Vagina (tissue), 2 donors: ENCODE measurements at regions not wholly inside any gene's neighbourhood (a gene's known extent, or its start where the extent isn't known, plus 50 kb on each side); places are given as distances from the start of the nearest gene placed in this dataset.

Experiments used
- DNase-seq, 2 donors: peaks; one replicate each; pipeline ENCODE4 v3.0.0-alpha.2; 2017; ENCODE audit errors: extremely low spot score in 2 of 2
- H3K27ac ChIP-seq: fragments of 200-600 bp; sonication (generic); one replicate; pipeline ENCODE4 v1.5.1; 2019
- H3K27me3 ChIP-seq: fragments of 200-600 bp; sonication (generic); one replicate; pipeline ENCODE4 v1.5.1; 2019
- H3K36me3 ChIP-seq, 2 donors: fragments of 200-600 bp; sonication (generic); one replicate each; pipeline ENCODE4 v1.5.1; 2017 to 2019
- H3K4me1 ChIP-seq: fragments of 200-600 bp; sonication (generic); one replicate; pipeline ENCODE4 v1.5.1; 2019
- H3K4me3 ChIP-seq, 2 donors: fragments of 200-600 bp; sonication (generic); 1 replicate in 1 of 2; 2 replicates in 1 of 2; pipeline ENCODE4 v1.5.1; 2016 to 2019
- H3K9me3 ChIP-seq: fragments of 200-600 bp; sonication (generic); one replicate; pipeline ENCODE4 v1.5.1; 2019
- POLR2A ChIP-seq, 2 donors: fragments of 450-650 bp; IDR thresholded peaks; one replicate each; pipeline ENCODE4 v1.6.1; 2017; ENCODE audit warnings: antibody characterized with exemption in 2 of 2, mild to moderate bottlenecking in 2 of 2, moderate library complexity in 2 of 2
- POLR2AphosphoS5 ChIP-seq, 2 donors: sonication (generic); formaldehyde crosslinking; IDR thresholded peaks; one replicate each; pipeline ENCODE4 v1.9.0; 2017; ENCODE audit warnings: antibody characterized with exemption in 2 of 2, mild to moderate bottlenecking in 2 of 2, low read depth in 1 of 2; ENCODE audit not compliant: insufficient read depth in 1 of 2
- intact Hi-C: fragments of 100-400 bp; cut with DNase I; formaldehyde crosslinking; loops from one replicate; pipeline ENCODE4 v1.15.1; 2023
- TF ChIP-seq, protein P1 (sequence below), 3 experiments: fragments of 450-650 bp in 2 of 3; fragments of 200-600 bp in 1 of 3; sonication (generic) in 1 of 3; IDR thresholded peaks; one replicate each; pipeline ENCODE4 v1.5.1; 2017 to 2019; ENCODE audit warnings: antibody characterized with exemption in 3 of 3, mild to moderate bottlenecking in 2 of 3, moderate library complexity in 2 of 3

DNA sequence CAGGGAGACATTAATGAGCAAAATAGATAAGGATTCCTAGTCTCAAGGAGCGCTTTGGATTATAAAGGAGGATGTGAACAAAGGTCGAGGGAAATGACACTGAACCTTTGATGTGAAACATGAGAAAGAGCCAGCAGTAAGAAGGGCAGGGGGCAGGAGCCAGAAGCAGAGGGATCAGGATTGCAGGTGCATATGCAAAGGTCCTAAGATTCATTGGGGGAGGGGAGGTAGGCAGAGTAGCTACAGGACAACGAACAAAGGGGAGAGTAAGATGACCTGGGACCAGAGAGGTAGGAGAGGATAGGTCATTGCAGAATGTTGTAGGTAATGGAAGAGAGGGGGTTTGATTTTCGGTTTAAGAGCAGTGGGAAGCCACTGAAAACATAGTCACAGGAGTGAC, 129.2 kb upstream of the TRPM3 start:
- no peaks in the 10 kb centered on the region for H3K9me3 ChIP-seq
- no peaks in the 10 kb centered on the region for H3K27me3 ChIP-seq
- TF ChIP-seq POLR2A (IDR thresholded peaks at IDR 0.05) (no peak), POLR2AphosphoS5 (IDR thresholded peaks at IDR 0.05; ENCODE audit: insufficient read depth in 1 of 2, low read depth in 1 of 2) (no peak)
- TF ChIP-seq, protein P1, sequence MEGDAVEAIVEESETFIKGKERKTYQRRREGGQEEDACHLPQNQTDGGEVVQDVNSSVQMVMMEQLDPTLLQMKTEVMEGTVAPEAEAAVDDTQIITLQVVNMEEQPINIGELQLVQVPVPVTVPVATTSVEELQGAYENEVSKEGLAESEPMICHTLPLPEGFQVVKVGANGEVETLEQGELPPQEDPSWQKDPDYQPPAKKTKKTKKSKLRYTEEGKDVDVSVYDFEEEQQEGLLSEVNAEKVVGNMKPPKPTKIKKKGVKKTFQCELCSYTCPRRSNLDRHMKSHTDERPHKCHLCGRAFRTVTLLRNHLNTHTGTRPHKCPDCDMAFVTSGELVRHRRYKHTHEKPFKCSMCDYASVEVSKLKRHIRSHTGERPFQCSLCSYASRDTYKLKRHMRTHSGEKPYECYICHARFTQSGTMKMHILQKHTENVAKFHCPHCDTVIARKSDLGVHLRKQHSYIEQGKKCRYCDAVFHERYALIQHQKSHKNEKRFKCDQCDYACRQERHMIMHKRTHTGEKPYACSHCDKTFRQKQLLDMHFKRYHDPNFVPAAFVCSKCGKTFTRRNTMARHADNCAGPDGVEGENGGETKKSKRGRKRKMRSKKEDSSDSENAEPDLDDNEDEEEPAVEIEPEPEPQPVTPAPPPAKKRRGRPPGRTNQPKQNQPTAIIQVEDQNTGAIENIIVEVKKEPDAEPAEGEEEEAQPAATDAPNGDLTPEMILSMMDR (IDR thresholded peaks at IDR 0.05) = no peak
- DNase-seq = no peak
- H3K27ac ChIP-seq = no peak overlapping the region
- intact Hi-C loops = no loop called here
- no peaks in the 10 kb centered on the region for H3K4me1 ChIP-seq
- H3K36me3 ChIP-seq = no peaks in the 10 kb centered on the region
- no peak overlapping the region for H3K4me3 ChIP-seq

DNA sequence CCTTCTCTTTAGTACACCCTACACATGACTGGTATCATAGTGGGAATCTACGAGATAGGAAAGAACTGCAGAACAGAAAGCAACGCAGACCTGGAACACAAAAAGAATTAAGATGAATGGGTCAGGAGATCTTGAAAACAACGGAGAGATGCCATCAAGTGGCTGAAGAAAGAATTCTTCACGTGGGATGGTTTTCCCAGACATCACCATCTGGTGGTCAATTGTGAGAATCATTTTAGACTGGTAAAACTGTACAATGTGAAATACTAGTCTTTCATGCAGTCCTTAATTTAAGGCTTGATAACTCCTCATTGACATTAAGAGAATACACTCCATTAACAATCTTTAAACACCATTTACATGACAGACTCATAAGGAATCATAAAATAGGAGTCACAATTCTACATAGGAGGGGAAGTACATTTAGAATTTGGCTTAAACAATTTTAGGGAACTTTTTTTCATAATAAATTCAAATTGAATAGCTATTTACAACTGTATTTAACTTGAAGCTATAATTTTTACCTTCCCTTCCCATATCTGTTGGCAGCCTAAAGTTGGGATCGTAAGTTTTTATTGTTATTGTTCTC, 128.4 kb upstream of the TRPM3 start:
- Histone ChIP-seq H3K9me3 (no peaks in the 10 kb centered on the region), H3K36me3 (no peaks in the 10 kb centered on the region), H3K27ac (no peak overlapping the region), H3K4me1 (no peaks in the 10 kb centered on the region), H3K27me3 (no peaks in the 10 kb centered on the region), H3K4me3 (no peak overlapping the region)
- intact Hi-C loops = no loop called here
- DNase-seq = no peak
- TF ChIP-seq POLR2AphosphoS5 (IDR thresholded peaks at IDR 0.05; ENCODE audit: insufficient read depth in 1 of 2, low read depth in 1 of 2) (peak in 1 of 2 donors; percentile 31), POLR2A (IDR thresholded peaks at IDR 0.05) (no peak)
- TF ChIP-seq, protein P1 (IDR thresholded peaks at IDR 0.05) = peak; percentile 48 to 67 (median 51)

DNA sequence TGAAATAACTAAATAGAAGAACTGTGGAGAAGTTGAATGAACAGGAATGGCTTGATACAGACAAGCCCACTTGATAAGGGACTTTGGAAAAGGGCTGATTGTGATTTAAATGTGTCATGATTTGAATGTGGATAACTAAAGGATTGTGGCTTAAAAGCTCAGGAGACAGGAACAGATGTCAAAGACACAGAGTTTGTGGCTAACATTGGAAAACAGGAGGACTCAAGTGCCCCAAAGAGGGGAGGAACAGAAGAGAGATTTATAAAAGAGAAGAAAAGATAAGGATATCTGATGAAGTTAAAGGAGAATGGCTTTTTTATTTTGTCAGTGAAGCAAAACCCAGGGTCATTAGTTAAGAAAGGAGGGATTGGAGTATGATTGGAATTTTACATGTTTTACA, 124.2 kb upstream of the TRPM3 start:
- intact Hi-C loops = no loop called here
- Histone ChIP-seq H3K27me3 (no peaks in the 10 kb centered on the region), H3K36me3 (no peaks in the 10 kb centered on the region), H3K4me3 (no peak overlapping the region), H3K27ac (no peak overlapping the region), H3K4me1 (no peaks in the 10 kb centered on the region), H3K9me3 (no peaks in the 10 kb centered on the region)
- DNase-seq = no peak
- TF ChIP-seq POLR2AphosphoS5 (IDR thresholded peaks at IDR 0.05; ENCODE audit: insufficient read depth in 1 of 2, low read depth in 1 of 2) (no peak), POLR2A (IDR thresholded peaks at IDR 0.05) (no peak)
- TF ChIP-seq, protein P1 (IDR thresholded peaks at IDR 0.05) = no peak

- TF ChIP-seq, protein P1 (IDR thresholded peaks at IDR 0.05) = no peak
- no peak for TF ChIP-seq POLR2A (IDR thresholded peaks at IDR 0.05)
- no peak for TF ChIP-seq POLR2AphosphoS5 (IDR thresholded peaks at IDR 0.05; ENCODE audit: insufficient read depth in 1 of 2, low read depth in 1 of 2)
- no peak overlapping the region for H3K4me3 ChIP-seq
- no peaks in the 10 kb centered on the region for H3K36me3 ChIP-seq
- DNase-seq = no peak
- no peaks in the 10 kb centered on the region for H3K27me3 ChIP-seq
- H3K4me1 ChIP-seq = no peaks in the 10 kb centered on the region
- intact Hi-C loops = no loop called here
- no peak overlapping the region for H3K27ac ChIP-seq
- H3K9me3 ChIP-seq = no peaks in the 10 kb centered on the region
These were observed 122.5 kb upstream of the TRPM3 start for GRCh38 chr9:71243951-71244350.

- no peaks in the 10 kb centered on the region for H3K27me3 ChIP-seq
- H3K4me1 ChIP-seq = no peaks in the 10 kb centered on the region
- no peak for DNase-seq
- H3K36me3 ChIP-seq = no peaks in the 10 kb centered on the region
- intact Hi-C loops = no loop called here
- H3K27ac ChIP-seq = no peak overlapping the region
- TF ChIP-seq, protein P1 (IDR thresholded peaks at IDR 0.05) = no peak
- TF ChIP-seq POLR2AphosphoS5 (IDR thresholded peaks at IDR 0.05; ENCODE audit: insufficient read depth in 1 of 2, low read depth in 1 of 2) = no peak
- no peak for TF ChIP-seq POLR2A (IDR thresholded peaks at IDR 0.05)
- H3K4me3 ChIP-seq = no peak overlapping the region
- H3K9me3 ChIP-seq = no peaks in the 10 kb centered on the region
These were observed 120.7 kb upstream of the TRPM3 start for GRCh38 chr9:71242081-71242480.
